Neural progenitor cell (in vitro differentiated cells): ENCODE measurements at regions not wholly inside any gene's neighbourhood (a gene's known extent, or its start where the extent isn't known, plus 50 kb on each side); places are given as distances from the start of the nearest gene placed in this dataset.

Experiments
- EZH2phosphoT487 ChIP-seq: fragments of 200-600 bp; sonication (generic); IDR thresholded peaks from 2 replicates; pipeline ENCODE4 v1.6.1; 2017; ENCODE audit warnings: antibody characterized with exemption
- TF ChIP-seq, protein P1 (sequence below): fragments of 200-600 bp; sonication (generic); IDR thresholded peaks from 2 replicates; pipeline ENCODE4 v1.5.1; 2017; ENCODE audit warnings: antibody characterized with exemption, mild to moderate bottlenecking

DNA sequence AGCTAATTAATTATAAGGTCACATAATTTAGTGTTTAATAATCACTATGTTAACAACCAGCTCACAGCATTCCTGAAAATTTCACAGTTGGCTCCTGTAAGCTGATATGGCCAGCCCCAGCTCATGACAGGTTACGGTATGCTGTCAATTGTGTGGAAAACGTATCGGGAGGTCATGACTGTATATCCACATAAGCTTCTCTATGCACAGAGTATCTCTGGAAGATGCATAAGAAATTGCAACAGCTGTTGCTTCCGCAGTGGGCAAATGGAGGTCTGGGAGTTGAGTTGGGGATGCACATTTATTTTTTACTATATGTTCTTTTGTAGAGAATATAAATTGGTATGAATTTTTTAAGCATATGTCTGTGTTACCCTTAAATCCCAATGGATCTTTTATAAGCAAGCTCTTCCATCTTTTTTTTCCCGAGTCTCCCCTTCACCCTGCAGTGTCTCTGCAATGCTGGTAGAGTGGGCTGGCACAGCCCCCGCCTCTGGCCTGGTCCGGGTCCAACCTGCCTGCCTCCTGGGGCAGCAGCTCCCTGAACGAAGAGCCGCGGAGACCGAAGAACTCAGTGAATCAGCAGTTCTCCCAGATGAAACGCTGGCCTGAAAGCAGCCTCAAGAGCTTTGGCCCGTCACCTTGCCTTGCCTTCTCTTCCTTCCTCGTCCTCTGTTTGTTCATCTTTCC is 139.9 kb upstream of the CDYL start:
- TF ChIP-seq, protein P1, sequence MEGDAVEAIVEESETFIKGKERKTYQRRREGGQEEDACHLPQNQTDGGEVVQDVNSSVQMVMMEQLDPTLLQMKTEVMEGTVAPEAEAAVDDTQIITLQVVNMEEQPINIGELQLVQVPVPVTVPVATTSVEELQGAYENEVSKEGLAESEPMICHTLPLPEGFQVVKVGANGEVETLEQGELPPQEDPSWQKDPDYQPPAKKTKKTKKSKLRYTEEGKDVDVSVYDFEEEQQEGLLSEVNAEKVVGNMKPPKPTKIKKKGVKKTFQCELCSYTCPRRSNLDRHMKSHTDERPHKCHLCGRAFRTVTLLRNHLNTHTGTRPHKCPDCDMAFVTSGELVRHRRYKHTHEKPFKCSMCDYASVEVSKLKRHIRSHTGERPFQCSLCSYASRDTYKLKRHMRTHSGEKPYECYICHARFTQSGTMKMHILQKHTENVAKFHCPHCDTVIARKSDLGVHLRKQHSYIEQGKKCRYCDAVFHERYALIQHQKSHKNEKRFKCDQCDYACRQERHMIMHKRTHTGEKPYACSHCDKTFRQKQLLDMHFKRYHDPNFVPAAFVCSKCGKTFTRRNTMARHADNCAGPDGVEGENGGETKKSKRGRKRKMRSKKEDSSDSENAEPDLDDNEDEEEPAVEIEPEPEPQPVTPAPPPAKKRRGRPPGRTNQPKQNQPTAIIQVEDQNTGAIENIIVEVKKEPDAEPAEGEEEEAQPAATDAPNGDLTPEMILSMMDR = no peak
- TF ChIP-seq EZH2phosphoT487 = no peak
